GM18520 (cell line): ENCODE measurements at regions not wholly inside any gene's neighbourhood (a gene's known extent, or its start where the extent isn't known, plus 50 kb on each side); places are given as distances from the start of the nearest gene placed in this dataset.

ENCODE experiments used
- ATAC-seq: cut with Tn5 transposase; IDR thresholded peaks from one replicate; pipeline ENCODE4 v1.9.1; 2021; ENCODE audit not compliant: unreplicated experiment

GRCh38 chr10:4316161-4316810, 509.7 kb upstream of the AKR1E2 start:
- no peak for ATAC-seq

GRCh38 chr10:4315551-4315950, 510.5 kb upstream of the AKR1E2 start:
- ATAC-seq = no peak

GRCh38 chr10:4313051-4313450, 513.0 kb upstream of the AKR1E2 start:
- ATAC-seq = no peak

GRCh38 chr10:4312051-4312835, 513.8 kb upstream of the AKR1E2 start:
- ATAC-seq = no peak

GRCh38 chr10:4310172-4310571, 515.8 kb upstream of the AKR1E2 start:
- ATAC-seq = no peak

GRCh38 chr10:4307910-4308309, 518.1 kb upstream of the AKR1E2 start:
- no peak for ATAC-seq

- no peak for ATAC-seq
Observed at GRCh38 chr10:4306871-4307270, 519.1 kb upstream of the AKR1E2 start.

- no peak for ATAC-seq
Observed at GRCh38 chr10:4303045-4303444, 518.0 kb upstream of the KLF6 start.

GRCh38 chr10:4301291-4302045, 516.5 kb upstream of the KLF6 start:
- ATAC-seq = no peak

GRCh38 chr10:4296161-4296560, 511.2 kb upstream of the KLF6 start:
- ATAC-seq = no peak

GRCh38 chr10:4294996-4295792, 510.2 kb upstream of the KLF6 start:
- ATAC-seq = no peak

GRCh38 chr10:4294271-4294670, 509.3 kb upstream of the KLF6 start:
- no peak for ATAC-seq

- no peak for ATAC-seq
Observed at GRCh38 chr10:4291990-4292389, 507.0 kb upstream of the KLF6 start.

GRCh38 chr10:4285121-4285520, 500.1 kb upstream of the KLF6 start:
- no peak for ATAC-seq

- ATAC-seq = no peak
Observed at GRCh38 chr10:4283846-4284610, 499.0 kb upstream of the KLF6 start.

GRCh38 chr10:4282496-4282895, 497.5 kb upstream of the KLF6 start:
- ATAC-seq = no peak

GRCh38 chr10:4281190-4281825, 496.3 kb upstream of the KLF6 start:
- no peak for ATAC-seq

GRCh38 chr10:4280461-4281189, 495.6 kb upstream of the KLF6 start:
- no peak for ATAC-seq

GRCh38 chr10:4279655-4280054, 494.6 kb upstream of the KLF6 start:
- ATAC-seq = no peak
